D721Med (cell line): ENCODE measurements at regions not wholly inside any gene's neighbourhood (a gene's known extent, or its start where the extent isn't known, plus 50 kb on each side); places are given as distances from the start of the nearest gene placed in this dataset.
"Not testable (repeated sequence)": the region's sequence is repeated elsewhere in the genome, so short reads cannot be mapped to it uniquely, and the experiment has no call there.

Experiments used
- DNase-seq: peaks from one replicate; pipeline ENCODE4 v3.0.0; 2011; ENCODE audit warnings: low spot score; ENCODE audit not compliant: insufficient read length
- FAIRE-seq: peaks from 2 replicates; lab custom pipeline; 2011; peaks lifted over from hg19 to GRCh38; lab: Jason Lieb, UNC
- TF ChIP-seq, protein P1 (sequence below): IDR thresholded peaks from 2 replicates; pipeline ENCODE4 v1.5.1; 2012; ENCODE audit warnings: mild to moderate bottlenecking, control low read depth; ENCODE audit not compliant: insufficient read depth; ENCODE audit errors: missing control alignments

DNA sequence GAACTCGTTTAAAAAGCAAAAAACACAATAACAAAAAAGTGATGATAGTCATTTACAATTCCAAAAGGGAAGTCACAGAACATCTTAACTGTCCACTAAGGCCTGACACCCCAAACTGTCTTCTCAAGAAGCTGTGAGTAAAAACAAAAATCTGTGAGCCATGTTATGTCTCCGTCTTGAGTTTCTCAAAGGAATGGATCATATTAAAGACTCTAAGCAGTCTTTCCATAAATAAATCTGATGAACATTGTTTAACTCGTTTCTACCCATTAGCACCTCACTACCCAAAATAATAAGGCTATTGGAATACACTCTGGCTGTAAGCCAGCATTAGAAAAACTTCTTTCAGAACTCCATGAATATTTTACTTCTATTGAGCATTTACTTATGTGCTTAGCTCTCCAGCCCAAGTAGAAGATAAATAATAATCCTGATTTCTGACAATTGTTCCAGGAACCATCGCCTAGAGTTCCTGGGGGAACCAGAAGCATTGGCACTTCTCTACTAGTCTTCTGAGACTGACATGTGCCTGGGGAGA, 396.0 kb downstream of the STK39 start:
- no peak for FAIRE-seq
- TF ChIP-seq, protein P1, sequence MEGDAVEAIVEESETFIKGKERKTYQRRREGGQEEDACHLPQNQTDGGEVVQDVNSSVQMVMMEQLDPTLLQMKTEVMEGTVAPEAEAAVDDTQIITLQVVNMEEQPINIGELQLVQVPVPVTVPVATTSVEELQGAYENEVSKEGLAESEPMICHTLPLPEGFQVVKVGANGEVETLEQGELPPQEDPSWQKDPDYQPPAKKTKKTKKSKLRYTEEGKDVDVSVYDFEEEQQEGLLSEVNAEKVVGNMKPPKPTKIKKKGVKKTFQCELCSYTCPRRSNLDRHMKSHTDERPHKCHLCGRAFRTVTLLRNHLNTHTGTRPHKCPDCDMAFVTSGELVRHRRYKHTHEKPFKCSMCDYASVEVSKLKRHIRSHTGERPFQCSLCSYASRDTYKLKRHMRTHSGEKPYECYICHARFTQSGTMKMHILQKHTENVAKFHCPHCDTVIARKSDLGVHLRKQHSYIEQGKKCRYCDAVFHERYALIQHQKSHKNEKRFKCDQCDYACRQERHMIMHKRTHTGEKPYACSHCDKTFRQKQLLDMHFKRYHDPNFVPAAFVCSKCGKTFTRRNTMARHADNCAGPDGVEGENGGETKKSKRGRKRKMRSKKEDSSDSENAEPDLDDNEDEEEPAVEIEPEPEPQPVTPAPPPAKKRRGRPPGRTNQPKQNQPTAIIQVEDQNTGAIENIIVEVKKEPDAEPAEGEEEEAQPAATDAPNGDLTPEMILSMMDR, result no peak
- no peak for DNase-seq

DNA sequence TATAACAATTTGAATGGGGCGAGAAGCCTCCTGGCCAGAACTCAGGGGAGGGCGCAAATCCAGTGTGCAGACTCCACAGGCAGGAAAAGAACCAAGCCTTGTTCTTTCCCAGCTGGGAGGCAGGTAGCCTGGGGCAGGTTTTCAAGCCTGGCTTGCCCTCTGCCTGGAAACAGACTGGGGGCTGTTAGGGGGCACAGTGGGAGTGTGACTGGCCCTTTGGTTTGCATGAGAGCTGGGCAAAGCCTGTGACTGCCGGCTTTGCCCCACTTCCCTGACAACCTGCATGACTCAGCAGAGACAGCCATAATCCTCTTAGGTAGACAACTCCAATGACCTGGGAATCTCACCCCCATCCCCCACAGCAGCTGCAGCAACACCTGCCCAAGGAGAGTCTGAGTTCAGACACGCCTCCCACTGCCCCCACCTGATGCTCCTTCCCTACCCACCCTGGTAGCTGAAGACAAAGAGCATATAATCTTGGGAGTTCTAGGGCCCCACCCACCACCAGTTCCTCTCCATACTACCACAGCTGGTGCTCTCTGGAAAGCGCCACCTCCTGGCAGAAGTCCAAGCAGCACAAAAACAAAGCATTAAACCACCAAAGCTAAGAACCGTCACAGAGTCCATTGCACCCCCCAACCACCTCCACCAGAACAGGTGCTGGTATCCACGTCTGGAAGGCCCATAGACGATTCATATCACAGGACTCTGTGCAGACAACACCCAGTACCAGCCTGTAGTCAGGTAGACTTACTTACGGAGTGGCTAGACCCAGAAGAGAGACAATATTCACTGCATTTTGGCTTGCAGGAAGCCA, 402.5 kb downstream of the STK39 start:
- no peak for DNase-seq
- TF ChIP-seq, protein P1, result peak; percentile 44
- FAIRE-seq, result peak; percentile 63

DNA sequence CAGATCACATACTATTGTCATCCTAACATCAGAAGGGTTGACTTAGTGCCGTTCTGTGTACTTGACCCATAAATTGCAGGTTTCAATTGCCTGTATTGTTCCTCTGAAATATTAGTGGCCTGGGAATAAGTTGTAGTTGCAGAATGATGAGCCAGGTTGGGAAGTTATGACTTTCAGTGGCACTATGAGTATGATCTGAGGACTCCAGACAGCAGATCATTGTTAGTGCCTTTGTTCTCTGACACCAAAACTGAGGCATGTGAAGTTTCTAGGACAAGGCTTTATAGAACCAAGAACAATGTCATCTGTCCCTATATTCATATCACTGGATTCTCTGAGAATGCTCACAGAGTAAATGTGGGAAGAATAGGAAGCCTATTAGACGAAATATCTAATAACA, 403.7 kb downstream of the STK39 start:
- peak; percentile 61 for FAIRE-seq
- TF ChIP-seq, protein P1, result no peak
- no peak for DNase-seq

DNA sequence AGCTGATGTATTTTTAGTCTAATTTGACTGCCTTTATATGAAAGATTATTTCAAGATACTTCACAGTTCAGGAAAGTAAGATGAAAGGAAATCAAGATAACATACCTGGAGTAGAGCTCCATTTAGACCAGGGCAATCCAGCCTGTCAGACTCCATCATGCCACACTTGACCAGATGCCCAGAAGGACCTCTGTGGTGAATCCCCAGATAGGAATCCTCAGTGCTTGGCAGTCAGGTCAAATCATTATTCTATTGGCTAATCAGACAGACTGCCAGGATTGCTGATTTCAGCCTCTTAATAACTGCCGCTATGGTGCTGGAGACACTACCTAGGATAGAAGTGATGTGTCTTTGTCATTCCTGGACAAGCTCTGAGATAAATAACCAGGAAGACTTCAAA, 404.2 kb downstream of the STK39 start:
- DNase-seq (no peak), FAIRE-seq (no peak)
- TF ChIP-seq, protein P1, result no peak

DNA sequence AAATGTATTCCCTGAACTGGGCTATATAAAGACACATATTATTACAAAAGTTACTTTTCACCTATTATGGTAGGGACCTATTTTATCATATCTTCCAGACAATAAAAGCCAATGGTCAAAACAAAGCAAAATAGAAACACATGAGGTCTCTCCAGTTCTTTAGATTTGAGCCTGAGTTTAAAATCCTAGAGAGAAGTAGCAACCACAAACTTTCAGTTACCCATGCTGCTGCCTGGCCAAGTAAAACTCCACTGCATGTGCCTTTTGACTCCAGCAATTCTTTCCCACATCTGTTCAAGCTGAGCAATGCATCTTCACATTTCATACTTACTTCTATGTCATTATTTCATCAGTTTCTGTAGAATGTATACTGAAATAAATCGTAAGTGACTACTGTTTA, 405.3 kb downstream of the STK39 start:
- FAIRE-seq, result no peak
- DNase-seq, result no peak

DNA sequence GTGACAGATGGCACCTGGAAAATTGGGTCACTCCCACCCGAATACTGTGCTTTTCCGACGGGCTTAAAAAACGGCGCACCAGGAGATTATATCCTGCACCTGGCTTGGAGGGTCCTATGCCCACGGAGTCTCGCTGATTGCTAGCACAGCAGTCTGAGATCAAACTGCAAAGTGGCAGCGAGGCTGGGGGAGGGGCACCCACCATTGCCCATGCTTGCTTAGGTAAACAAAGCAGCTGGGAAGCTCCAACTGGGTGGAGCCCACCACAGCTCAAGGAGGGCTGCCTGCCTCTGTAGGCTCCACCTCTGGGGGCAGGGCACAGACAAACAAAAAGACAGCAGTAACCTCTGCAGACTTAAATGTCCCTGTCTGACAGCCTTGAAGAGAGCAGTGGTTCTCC, 412.1 kb downstream of the STK39 start:
- not testable (repeated sequence) for DNase-seq, FAIRE-seq

More for the DNA sequence above, 405.3 kb downstream of the STK39 start:
- TF ChIP-seq, protein P1, result no peak

DNA sequence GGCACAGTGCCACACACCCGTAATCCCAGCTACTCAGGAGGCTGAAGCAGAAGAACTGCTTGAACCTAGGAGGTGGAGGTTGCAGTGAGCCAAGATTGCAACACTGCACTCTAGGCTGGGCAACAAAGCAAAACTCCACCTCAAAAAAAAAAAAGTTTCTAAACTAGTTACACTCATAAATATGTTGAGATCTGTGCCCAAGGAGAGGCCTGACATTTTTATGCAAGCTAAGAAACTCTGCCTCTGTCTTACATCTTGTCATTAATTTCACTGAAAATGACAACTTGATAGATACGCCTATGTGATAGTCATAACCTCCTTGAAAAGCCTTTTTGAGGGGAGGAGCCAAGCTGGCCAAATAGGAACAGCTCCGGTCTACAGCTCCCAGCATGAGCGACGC, 412.7 kb downstream of the STK39 start:
- FAIRE-seq, result no peak

More for the DNA sequence above, 412.7 kb downstream of the STK39 start:
- no peak for DNase-seq
- TF ChIP-seq, protein P1, result no peak
